ENCODE measurements at regions not wholly inside any gene's neighbourhood (a gene's known extent, or its start where the extent isn't known, plus 50 kb on each side); places are given as distances from the start of the nearest gene placed in this dataset.

DNA sequence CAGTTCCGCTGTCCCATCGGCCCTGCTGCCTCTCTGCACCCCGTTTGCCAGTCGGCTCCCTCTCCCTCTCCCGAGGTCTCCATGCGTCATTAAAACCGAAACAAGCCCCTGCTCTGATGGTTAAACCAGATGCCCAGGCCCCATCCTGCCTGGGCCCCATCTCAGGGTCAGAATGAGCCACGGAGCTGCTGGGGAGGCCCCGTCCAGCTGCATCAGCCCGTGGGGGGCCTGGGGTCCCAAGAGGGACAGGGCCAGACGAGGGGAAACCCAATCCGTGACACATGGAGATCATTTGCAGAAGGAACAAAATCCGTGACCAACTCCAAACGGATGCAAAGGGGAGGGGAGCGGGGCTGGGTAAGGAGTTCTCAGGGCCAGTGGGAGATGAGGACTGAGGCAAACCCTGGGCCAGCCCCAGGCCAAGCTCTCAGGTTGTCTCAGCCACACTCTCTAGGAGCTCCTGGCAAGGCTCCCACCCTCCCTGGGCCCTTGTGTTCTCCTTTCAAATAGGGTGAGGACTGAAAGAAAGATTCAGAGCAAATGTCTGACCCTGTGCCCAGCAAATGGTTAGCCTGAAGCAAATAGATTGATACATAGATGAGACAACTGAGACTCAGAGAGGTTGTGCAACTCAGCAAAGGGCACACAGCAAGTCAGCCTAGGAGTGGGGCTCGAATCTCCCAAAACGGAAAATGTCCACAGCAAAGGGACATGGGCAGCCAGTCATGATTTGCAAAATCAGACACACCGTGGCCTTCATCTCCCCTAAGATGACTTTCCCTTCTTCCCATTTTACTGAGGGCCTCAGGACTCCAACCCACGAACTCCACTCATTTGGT is 162.1 kb downstream of the MN1 start:
- DNase-seq (ENCODE audit: low read depth) = no peak
- H3K4me3 ChIP-seq (ENCODE audit: control insufficient read depth, low read depth, low read length) = no peak overlapping the region
- TF ChIP-seq, protein P1, sequence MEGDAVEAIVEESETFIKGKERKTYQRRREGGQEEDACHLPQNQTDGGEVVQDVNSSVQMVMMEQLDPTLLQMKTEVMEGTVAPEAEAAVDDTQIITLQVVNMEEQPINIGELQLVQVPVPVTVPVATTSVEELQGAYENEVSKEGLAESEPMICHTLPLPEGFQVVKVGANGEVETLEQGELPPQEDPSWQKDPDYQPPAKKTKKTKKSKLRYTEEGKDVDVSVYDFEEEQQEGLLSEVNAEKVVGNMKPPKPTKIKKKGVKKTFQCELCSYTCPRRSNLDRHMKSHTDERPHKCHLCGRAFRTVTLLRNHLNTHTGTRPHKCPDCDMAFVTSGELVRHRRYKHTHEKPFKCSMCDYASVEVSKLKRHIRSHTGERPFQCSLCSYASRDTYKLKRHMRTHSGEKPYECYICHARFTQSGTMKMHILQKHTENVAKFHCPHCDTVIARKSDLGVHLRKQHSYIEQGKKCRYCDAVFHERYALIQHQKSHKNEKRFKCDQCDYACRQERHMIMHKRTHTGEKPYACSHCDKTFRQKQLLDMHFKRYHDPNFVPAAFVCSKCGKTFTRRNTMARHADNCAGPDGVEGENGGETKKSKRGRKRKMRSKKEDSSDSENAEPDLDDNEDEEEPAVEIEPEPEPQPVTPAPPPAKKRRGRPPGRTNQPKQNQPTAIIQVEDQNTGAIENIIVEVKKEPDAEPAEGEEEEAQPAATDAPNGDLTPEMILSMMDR (conservative IDR thresholded peaks at IDR 0.05; ENCODE audit: control insufficient read depth, insufficient read depth, low read depth, low read length) = no peak

DNA sequence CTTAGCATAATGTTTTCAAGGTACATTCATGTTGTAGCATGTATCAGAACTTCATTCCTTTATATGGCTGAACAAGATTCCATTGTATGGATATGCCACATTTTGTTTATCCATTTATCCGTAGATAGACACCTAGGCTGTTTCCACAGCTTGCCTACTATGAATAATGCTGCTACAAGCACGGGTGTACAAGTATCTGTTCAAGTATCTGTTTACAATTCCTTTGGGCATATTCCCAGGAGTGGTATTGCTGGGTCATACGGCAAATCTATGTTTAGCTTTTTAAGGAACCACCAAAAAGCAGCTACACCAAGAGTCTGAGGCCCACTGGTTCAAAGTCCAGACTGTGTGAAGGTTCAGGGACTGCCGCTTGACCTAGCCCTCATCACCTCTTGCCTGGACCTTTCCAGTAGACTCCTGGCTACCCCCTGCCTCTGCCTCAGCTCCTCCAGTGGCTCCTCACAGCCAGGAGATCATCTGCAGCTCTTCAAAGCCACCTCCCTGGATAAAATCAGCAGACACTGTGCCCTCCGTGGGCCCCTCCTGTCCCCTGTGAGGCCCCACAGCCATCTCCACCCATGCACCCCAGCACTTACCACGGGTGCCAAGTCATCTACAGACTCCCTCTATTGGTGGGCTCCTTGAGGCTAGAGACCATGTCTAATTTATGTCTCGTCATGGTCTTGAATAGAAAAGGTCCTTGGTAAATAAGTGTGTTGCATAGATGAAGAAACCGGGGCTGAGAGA is 160.3 kb downstream of the MN1 start:
- DNase-seq (ENCODE audit: low read depth) = no peak
- H3K4me3 ChIP-seq (ENCODE audit: control insufficient read depth, low read depth, low read length) = no peak overlapping the region
- TF ChIP-seq, protein P1 (conservative IDR thresholded peaks at IDR 0.05; ENCODE audit: control insufficient read depth, insufficient read depth, low read depth, low read length) = no peak

- TF ChIP-seq, protein P1 (conservative IDR thresholded peaks at IDR 0.05; ENCODE audit: control insufficient read depth, insufficient read depth, low read depth, low read length) = no peak
- no peak for DNase-seq (ENCODE audit: low read depth)
- H3K4me3 ChIP-seq (ENCODE audit: control insufficient read depth, low read depth, low read length) = no peak overlapping the region
Measured at GRCh38 chr22:27642104-27642800, 159.3 kb downstream of the MN1 start.

DNA sequence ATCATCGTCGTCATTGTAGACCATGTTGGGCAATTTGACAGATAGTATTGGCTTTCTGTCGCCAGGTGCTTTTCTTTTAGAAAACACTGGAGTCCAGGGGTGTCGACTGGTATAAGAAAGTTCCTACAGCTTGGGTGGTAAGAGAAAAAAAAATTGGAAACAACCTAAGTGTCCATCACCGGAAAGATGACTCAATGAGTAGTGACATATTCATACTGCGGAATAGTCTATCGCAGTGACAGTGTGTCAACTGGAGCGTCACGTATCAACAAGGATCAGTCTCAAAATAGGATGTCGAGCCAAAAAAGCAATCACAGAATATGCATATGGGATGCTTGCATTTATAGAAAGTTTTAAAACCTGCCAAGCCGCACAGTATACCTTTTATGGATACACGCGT is 157.6 kb downstream of the MN1 start:
- DNase-seq (ENCODE audit: low read depth) = no peak
- TF ChIP-seq, protein P1 (conservative IDR thresholded peaks at IDR 0.05; ENCODE audit: control insufficient read depth, insufficient read depth, low read depth, low read length) = no peak

DNA sequence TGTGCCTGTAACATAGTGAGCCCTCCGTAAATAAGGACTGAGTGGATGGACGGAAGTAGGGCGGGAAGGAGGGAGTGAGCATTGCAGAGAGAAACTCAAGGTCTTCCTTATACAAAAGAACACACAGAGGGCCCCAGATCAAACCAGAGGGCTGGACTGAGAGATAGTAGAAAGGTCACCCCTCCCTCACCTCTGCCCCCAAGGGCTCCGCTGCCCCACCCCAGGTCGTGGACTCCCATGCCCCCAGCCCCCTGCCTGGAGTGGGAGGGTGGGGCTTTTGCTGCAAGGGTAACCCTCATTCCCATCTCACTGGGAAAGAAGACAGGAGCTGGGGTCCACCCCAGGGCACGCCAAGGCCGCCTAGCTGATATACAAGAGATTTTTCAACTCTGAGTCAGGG is 157.0 kb downstream of the MN1 start:
- DNase-seq (ENCODE audit: low read depth) = no peak
- TF ChIP-seq, protein P1 (conservative IDR thresholded peaks at IDR 0.05; ENCODE audit: control insufficient read depth, insufficient read depth, low read depth, low read length) = no peak
- no peak overlapping the region for H3K4me3 ChIP-seq (ENCODE audit: control insufficient read depth, low read depth, low read length)

More for the DNA sequence above, 157.6 kb downstream of the MN1 start:
- H3K4me3 ChIP-seq (ENCODE audit: control insufficient read depth, low read depth, low read length) = no peak overlapping the region

- TF ChIP-seq, protein P1 (conservative IDR thresholded peaks at IDR 0.05; ENCODE audit: control insufficient read depth, insufficient read depth, low read depth, low read length) = no peak
- DNase-seq (ENCODE audit: low read depth) = no peak
- no peak overlapping the region for H3K4me3 ChIP-seq (ENCODE audit: control insufficient read depth, low read depth, low read length)
Measured at GRCh38 chr22:27647540-27647939, 154.0 kb downstream of the MN1 start.

Measured in fibroblast of mammary gland (primary cell).